Lung (tissue), 11 donors: ENCODE measurements at regions not wholly inside any gene's neighbourhood (a gene's known extent, or its start where the extent isn't known, plus 50 kb on each side); places are given as distances from the start of the nearest gene placed in this dataset.
A peak's percentile ranks its signal among the peaks of the same experiment; 100 is the strongest.

Experiments used
- ATAC-seq: fragments of 200-7000 bp; cut with Tn5 transposase; one replicate; pipeline ENCODE4 v1.9.1; 2020; ENCODE audit warnings: moderate number of reproducible peaks; ENCODE audit not compliant: insufficient read depth, low FRiP score
- DNase-seq, 3 donors: peaks; one replicate each; pipeline ENCODE4 v3.0.0-alpha.2; 2013 to 2017
- H3K27ac ChIP-seq, 2 donors: one replicate each; pipeline ENCODE4 v1.5.1; 2013; ENCODE audit warnings: mild to moderate bottlenecking in 2 of 2, moderate library complexity in 2 of 2, control low read depth in 1 of 2, inconsistent platforms in 1 of 2, low read depth in 1 of 2, low read length in 1 of 2
- H3K27me3 ChIP-seq, 3 donors: one replicate each; pipeline ENCODE4 v1.5.1; 2013; ENCODE audit warnings: low read length in 2 of 3; ENCODE audit not compliant: control insufficient read depth in 3 of 3, insufficient read depth in 3 of 3
- H3K36me3 ChIP-seq, 4 donors: one replicate each; pipeline ENCODE4 v1.5.1; 2013; ENCODE audit warnings: low read length in 4 of 4, mild to moderate bottlenecking in 1 of 4, moderate library complexity in 1 of 4; ENCODE audit not compliant: control insufficient read depth in 4 of 4, insufficient read depth in 4 of 4
- H3K4me1 ChIP-seq, 5 donors: one replicate each; pipeline ENCODE4 v1.5.1; 2013; ENCODE audit warnings: low read length in 5 of 5, mild to moderate bottlenecking in 2 of 5, moderate library complexity in 1 of 5; ENCODE audit not compliant: control insufficient read depth in 5 of 5, insufficient read depth in 5 of 5
- H3K4me3 ChIP-seq: one replicate; pipeline ENCODE4 v1.5.1; 2013; ENCODE audit warnings: mild to moderate bottlenecking, control low read depth, moderate library complexity
- H3K9ac ChIP-seq, 2 donors: one replicate each; pipeline ENCODE4 v1.5.1; 2013; ENCODE audit warnings: low read length in 2 of 2, control low read depth in 1 of 2; ENCODE audit not compliant: insufficient read depth in 1 of 2
- H3K9me3 ChIP-seq, 4 donors: one replicate each; pipeline ENCODE4 v1.5.1; 2013; ENCODE audit warnings: low read length in 3 of 4, mild to moderate bottlenecking in 1 of 4, moderate library complexity in 1 of 4; ENCODE audit not compliant: control insufficient read depth in 4 of 4, insufficient read depth in 3 of 4
- WGBS, 2 donors: extraction: QIAGEN DNeasy Blood & Tissue Kit; methylation state at CpG; one replicate each; pipeline ENCODE4 v1.1.7; 2013; 5-methylcytosine and 5-hydroxymethylcytosine counted together
- TF ChIP-seq, protein P1 (sequence below): IDR thresholded peaks from 2 replicates; pipeline ENCODE4 v1.5.1; 2012; ENCODE audit warnings: mild to moderate bottlenecking; ENCODE audit errors: control extremely low read depth, extremely low read depth
- donor health status: control.
- donor health status: control.
- donor health status: Bipolar disorder and iron deficiency.
- donor health status: healthy.
- donor health status: DM: yes; HTN: yes; CAD: no.

DNA sequence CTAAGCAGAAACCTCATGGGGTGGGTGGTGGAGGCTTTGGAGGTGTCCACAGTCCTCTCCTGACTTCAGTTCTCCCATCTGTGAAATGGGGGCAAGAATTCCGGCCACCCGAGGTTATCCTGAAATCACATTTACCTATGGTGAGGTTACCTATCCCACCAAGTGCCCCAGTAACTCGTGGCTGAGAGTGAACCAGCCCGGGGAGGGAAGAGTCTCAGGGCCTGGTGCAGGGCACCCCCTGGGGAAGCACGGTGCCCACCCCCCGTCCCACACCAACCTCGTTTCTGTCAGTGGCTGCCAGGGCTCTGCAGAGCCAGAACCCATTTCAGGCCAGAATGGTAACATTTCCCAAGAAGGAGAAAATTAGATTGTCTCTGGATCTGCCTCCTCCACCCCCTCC, 83.7 kb upstream of the VSTM2B start:
- peaks cover 0 to 24% (median under 1%) of the 10 kb centered on the region in 4 donors for H3K9me3 ChIP-seq
- TF ChIP-seq, protein P1, sequence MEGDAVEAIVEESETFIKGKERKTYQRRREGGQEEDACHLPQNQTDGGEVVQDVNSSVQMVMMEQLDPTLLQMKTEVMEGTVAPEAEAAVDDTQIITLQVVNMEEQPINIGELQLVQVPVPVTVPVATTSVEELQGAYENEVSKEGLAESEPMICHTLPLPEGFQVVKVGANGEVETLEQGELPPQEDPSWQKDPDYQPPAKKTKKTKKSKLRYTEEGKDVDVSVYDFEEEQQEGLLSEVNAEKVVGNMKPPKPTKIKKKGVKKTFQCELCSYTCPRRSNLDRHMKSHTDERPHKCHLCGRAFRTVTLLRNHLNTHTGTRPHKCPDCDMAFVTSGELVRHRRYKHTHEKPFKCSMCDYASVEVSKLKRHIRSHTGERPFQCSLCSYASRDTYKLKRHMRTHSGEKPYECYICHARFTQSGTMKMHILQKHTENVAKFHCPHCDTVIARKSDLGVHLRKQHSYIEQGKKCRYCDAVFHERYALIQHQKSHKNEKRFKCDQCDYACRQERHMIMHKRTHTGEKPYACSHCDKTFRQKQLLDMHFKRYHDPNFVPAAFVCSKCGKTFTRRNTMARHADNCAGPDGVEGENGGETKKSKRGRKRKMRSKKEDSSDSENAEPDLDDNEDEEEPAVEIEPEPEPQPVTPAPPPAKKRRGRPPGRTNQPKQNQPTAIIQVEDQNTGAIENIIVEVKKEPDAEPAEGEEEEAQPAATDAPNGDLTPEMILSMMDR = no peak
- H3K4me1 ChIP-seq = no peaks in the 10 kb centered on the region
- H3K27me3 ChIP-seq = peaks cover 0 to 5% (median 0%) of the 10 kb centered on the region in 3 donors
- no peak overlapping the region for H3K4me3 ChIP-seq
- whole genome bisulfite sequencing, 2 donors = 80 to 82% methylated on average over 7 of the region's 7 CpGs
- H3K27ac ChIP-seq = no peak overlapping the region
- DNase-seq (peak in 1 of 3 donors; percentile 5), ATAC-seq (no peak)
- H3K9ac ChIP-seq = no peak overlapping the region
- no peaks in the 10 kb centered on the region for H3K36me3 ChIP-seq

DNA sequence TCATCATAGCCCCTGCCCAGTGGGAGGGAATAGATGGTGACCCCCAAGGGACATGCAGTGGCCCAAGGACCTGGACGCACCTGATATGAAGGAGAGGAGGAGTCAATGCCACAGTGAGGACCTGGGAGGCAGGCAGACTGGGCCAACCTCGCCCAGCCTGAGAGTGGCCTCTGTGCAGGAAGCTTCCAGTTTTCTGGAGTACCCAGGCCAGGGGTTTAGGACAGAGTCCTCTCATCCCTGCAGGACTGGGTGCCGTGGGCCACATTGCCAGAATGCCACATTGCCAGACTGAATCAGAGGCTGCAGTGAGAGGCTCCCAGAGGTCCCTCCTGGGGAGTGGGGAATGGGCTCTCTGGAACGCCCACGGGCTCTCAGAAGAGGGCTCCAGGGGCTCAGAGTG, 82.9 kb upstream of the VSTM2B start:
- Histone ChIP-seq H3K9me3 (peaks cover 0 to 24% (median under 1%) of the 10 kb centered on the region in 4 donors), H3K9ac (no peak overlapping the region), H3K27me3 (peaks cover 0 to 5% (median 0%) of the 10 kb centered on the region in 3 donors), H3K27ac (no peak overlapping the region), H3K36me3 (no peaks in the 10 kb centered on the region), H3K4me1 (no peaks in the 10 kb centered on the region), H3K4me3 (no peak overlapping the region)
- TF ChIP-seq, protein P1 = no peak
- DNase-seq (peak in 1 of 3 donors; percentile 7), ATAC-seq (no peak)
- WGBS, 2 donors = 65 to 71% methylated on average over 5 of the region's 5 CpGs

DNA sequence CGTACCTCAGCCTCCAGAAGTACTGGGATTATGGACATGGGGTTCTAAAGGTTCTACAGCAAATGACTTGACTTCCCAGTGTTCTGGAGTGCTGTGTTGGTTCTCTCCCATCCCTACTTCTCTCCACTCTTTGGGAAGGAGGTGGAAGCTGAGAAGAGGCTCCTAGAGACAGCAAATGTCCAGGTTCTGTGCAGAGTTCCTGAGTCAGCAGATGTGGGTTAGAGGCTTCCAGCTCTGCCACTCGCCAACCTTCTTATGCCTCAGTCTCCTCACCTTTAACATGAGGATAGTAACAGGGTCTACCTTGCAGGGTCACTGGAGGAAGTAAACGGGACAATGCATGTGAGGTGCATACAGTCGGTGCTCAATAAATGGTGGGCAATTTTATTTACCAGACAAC, 80.5 kb upstream of the VSTM2B start:
- TF ChIP-seq, protein P1 = no peak
- no peaks in the 10 kb centered on the region for H3K36me3 ChIP-seq
- no peaks in the 10 kb centered on the region for H3K4me1 ChIP-seq
- ATAC-seq (no peak), DNase-seq (no peak)
- no peak overlapping the region for H3K9ac ChIP-seq
- H3K27ac ChIP-seq = no peak overlapping the region
- H3K27me3 ChIP-seq = peaks cover 0 to 5% (median 0%) of the 10 kb centered on the region in 3 donors
- peaks cover 0 to 16% (median under 1%) of the 10 kb centered on the region in 4 donors for H3K9me3 ChIP-seq
- no peak overlapping the region for H3K4me3 ChIP-seq
- 78 to 81% methylated on average over 4 of the region's 4 CpGs for WGBS, 2 donors

DNA sequence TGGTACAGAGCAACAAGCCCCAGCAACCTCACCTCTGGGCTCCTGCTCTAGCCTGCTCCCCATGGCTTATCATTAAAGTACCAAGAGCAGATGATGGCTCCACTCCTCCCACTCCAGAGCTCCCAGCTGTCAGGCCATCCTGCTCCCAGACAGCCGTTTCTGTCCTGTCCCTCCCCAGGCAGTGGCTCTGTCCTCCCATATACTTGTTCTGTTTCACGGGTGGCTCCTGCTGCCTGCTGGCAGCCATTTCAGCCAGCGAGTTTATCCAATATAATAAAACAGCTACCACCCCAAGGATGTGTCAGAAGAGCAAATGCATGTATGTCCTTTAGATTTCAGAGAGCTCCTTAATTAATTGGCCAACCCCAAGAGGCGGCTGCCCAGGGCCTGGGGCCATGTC, 79.4 kb upstream of the VSTM2B start:
- H3K27ac ChIP-seq = no peak overlapping the region
- WGBS, 2 donors = 68 to 73% methylated on average over 4 of the region's 4 CpGs
- no peak for DNase-seq

More for the DNA sequence above, 79.4 kb upstream of the VSTM2B start:
- H3K4me1 ChIP-seq = no peaks in the 10 kb centered on the region
- H3K36me3 ChIP-seq = no peaks in the 10 kb centered on the region
- no peak for ATAC-seq
- H3K9ac ChIP-seq = no peak overlapping the region
- H3K9me3 ChIP-seq = peaks cover 0 to 14% (median 0%) of the 10 kb centered on the region in 4 donors
- H3K4me3 ChIP-seq = no peak overlapping the region
- TF ChIP-seq, protein P1 = no peak
- peaks cover 0 to 5% (median 0%) of the 10 kb centered on the region in 3 donors for H3K27me3 ChIP-seq
